Sigmoid colon (tissue), 6 donors: ENCODE measurements at regions not wholly inside any gene's neighbourhood (a gene's known extent, or its start where the extent isn't known, plus 50 kb on each side); places are given as distances from the start of the nearest gene placed in this dataset.

Experiments
- DNase-seq: peaks from one replicate; pipeline ENCODE4 v3.0.0-alpha.2; 2019
- H3K27ac ChIP-seq, 4 donors: fragments of 200-600 bp; sonication (generic); one replicate each; pipeline ENCODE4 v1.5.1; 2016 to 2019; ENCODE audit warnings: mild to moderate bottlenecking in 1 of 4
- H3K27me3 ChIP-seq, 3 donors: fragments of 200-600 bp; sonication (generic); one replicate each; pipeline ENCODE4 v1.5.1; 2019; ENCODE audit warnings: mild to moderate bottlenecking in 1 of 3
- H3K36me3 ChIP-seq, 4 donors: fragments of 200-600 bp; sonication (generic); one replicate each; pipeline ENCODE4 v1.5.1; 2016 to 2019
- H3K4me1 ChIP-seq, 4 donors: fragments of 200-600 bp; sonication (generic); one replicate each; pipeline ENCODE4 v1.5.1; 2017 to 2019
- H3K4me3 ChIP-seq, 4 donors: fragments of 200-600 bp; sonication (generic); one replicate each; pipeline ENCODE4 v1.5.1; 2017 to 2019; ENCODE audit warnings: mild to moderate bottlenecking in 2 of 4, moderate library complexity in 1 of 4
- H3K9me3 ChIP-seq, 4 donors: fragments of 200-600 bp in 3 of 4; sonication (generic) in 3 of 4; one replicate each; pipeline versions ENCODE4 v1.5.1 to v1.6.1; 2013 to 2019
- EP300 ChIP-seq, 4 donors: sonication (generic); formaldehyde crosslinking; IDR thresholded peaks; one replicate each; pipeline ENCODE4 v1.6.1; 2017; ENCODE audit warnings: antibody characterized with exemption in 4 of 4
- POLR2A ChIP-seq, 2 donors: fragments of 450-650 bp; IDR thresholded peaks; one replicate each; pipeline ENCODE4 v1.6.1; 2016; ENCODE audit warnings: antibody characterized with exemption in 2 of 2, mild to moderate bottlenecking in 2 of 2, moderate library complexity in 2 of 2
- POLR2AphosphoS5 ChIP-seq, 4 donors: sonication (generic); formaldehyde crosslinking; IDR thresholded peaks; one replicate each; pipeline ENCODE4 v1.6.1; 2017; ENCODE audit warnings: antibody characterized with exemption in 4 of 4
- WGBS, 2 donors: extraction: QIAGEN DNeasy Blood & Tissue Kit; methylation state at CpG; one replicate each; pipeline ENCODE4 v1.1.7; 2013; 5-methylcytosine and 5-hydroxymethylcytosine counted together
- intact Hi-C: fragments of 100-400 bp; cut with DNase I; formaldehyde crosslinking; loops from one replicate; pipeline ENCODE4 v1.15.1; 2023
- TF ChIP-seq, protein P1 (sequence below), 4 experiments: fragments of 450-650 bp in 3 of 4; fragments of 200-600 bp in 1 of 4; IDR thresholded peaks; one replicate each; pipeline ENCODE4 v1.5.1; 2016 to 2019; ENCODE audit warnings: antibody characterized with exemption in 4 of 4, mild to moderate bottlenecking in 3 of 4, moderate library complexity in 2 of 4
- donor health status: healthy with polysubstance abuse.
- donor health status: healthy.

DNA sequence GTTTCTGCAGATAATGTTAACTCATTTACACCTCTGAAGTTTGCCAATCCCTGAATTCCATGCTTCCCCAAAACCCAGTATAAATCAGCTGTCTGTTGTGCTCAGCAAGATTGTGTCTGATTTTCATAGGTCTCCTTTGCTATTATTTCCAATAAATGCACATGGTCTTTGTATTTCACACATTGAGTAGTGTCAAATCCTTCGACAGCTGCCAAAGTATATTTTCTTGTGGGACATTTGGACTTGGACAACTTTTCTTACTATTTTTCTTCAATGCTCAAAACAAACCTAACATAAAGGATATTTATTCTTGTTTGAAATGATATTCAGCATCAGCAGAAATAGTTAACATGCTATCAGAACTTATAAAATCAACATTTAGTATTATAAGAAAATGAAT lies 406.1 kb upstream of the OR4E1 start:
- H3K36me3 ChIP-seq = no peaks in the 10 kb centered on the region
- H3K9me3 ChIP-seq = no peaks in the 10 kb centered on the region
- no peak overlapping the region for H3K27ac ChIP-seq
- intact Hi-C loops = no loop called here
- H3K4me1 ChIP-seq = peaks cover 0 to 4% (median 0%) of the 10 kb centered on the region in 4 donors
- H3K27me3 ChIP-seq = no peaks in the 10 kb centered on the region
- H3K4me3 ChIP-seq = no peak overlapping the region
- no peak for TF ChIP-seq POLR2AphosphoS5 (IDR thresholded peaks at IDR 0.05)
- TF ChIP-seq, protein P1, sequence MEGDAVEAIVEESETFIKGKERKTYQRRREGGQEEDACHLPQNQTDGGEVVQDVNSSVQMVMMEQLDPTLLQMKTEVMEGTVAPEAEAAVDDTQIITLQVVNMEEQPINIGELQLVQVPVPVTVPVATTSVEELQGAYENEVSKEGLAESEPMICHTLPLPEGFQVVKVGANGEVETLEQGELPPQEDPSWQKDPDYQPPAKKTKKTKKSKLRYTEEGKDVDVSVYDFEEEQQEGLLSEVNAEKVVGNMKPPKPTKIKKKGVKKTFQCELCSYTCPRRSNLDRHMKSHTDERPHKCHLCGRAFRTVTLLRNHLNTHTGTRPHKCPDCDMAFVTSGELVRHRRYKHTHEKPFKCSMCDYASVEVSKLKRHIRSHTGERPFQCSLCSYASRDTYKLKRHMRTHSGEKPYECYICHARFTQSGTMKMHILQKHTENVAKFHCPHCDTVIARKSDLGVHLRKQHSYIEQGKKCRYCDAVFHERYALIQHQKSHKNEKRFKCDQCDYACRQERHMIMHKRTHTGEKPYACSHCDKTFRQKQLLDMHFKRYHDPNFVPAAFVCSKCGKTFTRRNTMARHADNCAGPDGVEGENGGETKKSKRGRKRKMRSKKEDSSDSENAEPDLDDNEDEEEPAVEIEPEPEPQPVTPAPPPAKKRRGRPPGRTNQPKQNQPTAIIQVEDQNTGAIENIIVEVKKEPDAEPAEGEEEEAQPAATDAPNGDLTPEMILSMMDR (IDR thresholded peaks at IDR 0.05) = no peak
- no peak for TF ChIP-seq EP300 (IDR thresholded peaks at IDR 0.05)
- no peak for TF ChIP-seq POLR2A (IDR thresholded peaks at IDR 0.05)
- no peak for DNase-seq
- WGBS, 2 donors = 87 to 95% methylated on average over 1 of the region's 1 CpG

GRCh38 chr14:22073801-22074200 lies 400.2 kb upstream of the OR4E1 start:
- peaks cover 0 to 4% (median 0%) of the 10 kb centered on the region in 4 donors for H3K9me3 ChIP-seq
- intact Hi-C loops = no loop called here
- no peak overlapping the region for H3K27ac ChIP-seq
- no peak for DNase-seq
- peaks cover 0 to 13% (median 4%) of the 10 kb centered on the region in 4 donors for H3K4me1 ChIP-seq
- no peaks in the 10 kb centered on the region for H3K36me3 ChIP-seq
- TF ChIP-seq, protein P1 (IDR thresholded peaks at IDR 0.05) = no peak
- TF ChIP-seq POLR2A (IDR thresholded peaks at IDR 0.05) (no peak), POLR2AphosphoS5 (IDR thresholded peaks at IDR 0.05) (no peak), EP300 (IDR thresholded peaks at IDR 0.05) (no peak)
- no peak overlapping the region for H3K4me3 ChIP-seq
- H3K27me3 ChIP-seq = no peaks in the 10 kb centered on the region

DNA sequence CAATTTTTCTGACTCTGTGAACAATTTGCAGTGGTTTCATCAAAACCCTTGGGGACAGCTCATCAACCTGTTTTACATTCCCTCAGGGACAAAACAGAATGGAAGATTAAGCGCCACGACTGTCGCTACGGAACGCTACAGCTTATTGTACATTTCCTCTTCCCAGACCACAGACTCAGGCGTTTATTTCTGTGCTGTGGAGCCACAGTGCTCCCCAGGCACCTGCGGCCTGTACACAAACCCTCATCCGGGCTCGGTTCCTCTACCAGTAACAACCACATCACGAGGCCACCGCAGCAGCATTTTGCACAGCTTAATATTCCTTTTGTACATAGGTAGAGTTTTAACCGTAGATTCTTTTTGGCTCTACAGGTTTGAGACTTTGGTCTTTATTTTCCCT lies 397.4 kb upstream of the OR4E1 start:
- Histone ChIP-seq H3K4me3 (no peak overlapping the region), H3K27me3 (no peaks in the 10 kb centered on the region), H3K9me3 (peaks cover 0 to 4% (median 0%) of the 10 kb centered on the region in 4 donors), H3K27ac (no peak overlapping the region), H3K36me3 (no peaks in the 10 kb centered on the region), H3K4me1 (peaks cover 0 to 13% (median 4%) of the 10 kb centered on the region in 4 donors)
- intact Hi-C loops = no loop called here
- no peak for DNase-seq
- WGBS, 2 donors = 47 to 84% methylated on average over 12 of the region's 12 CpGs
- no peak for TF ChIP-seq POLR2A (IDR thresholded peaks at IDR 0.05)
- no peak for TF ChIP-seq POLR2AphosphoS5 (IDR thresholded peaks at IDR 0.05)
- no peak for TF ChIP-seq EP300 (IDR thresholded peaks at IDR 0.05)
- TF ChIP-seq, protein P1 (IDR thresholded peaks at IDR 0.05) = no peak

GRCh38 chr14:22070119-22070982 lies 396.7 kb upstream of the OR4E1 start:
- Histone ChIP-seq H3K27ac (no peak overlapping the region), H3K36me3 (no peaks in the 10 kb centered on the region), H3K9me3 (peaks cover 0 to 4% (median 0%) of the 10 kb centered on the region in 4 donors), H3K4me1 (peaks cover 0 to 9% (median 4%) of the 10 kb centered on the region in 4 donors), H3K27me3 (no peaks in the 10 kb centered on the region), H3K4me3 (peak overlapping the region in 2 of 4 donors; percentile 19 to 36)
- intact Hi-C loops = no loop called here
- no peak for TF ChIP-seq EP300 (IDR thresholded peaks at IDR 0.05)
- no peak for TF ChIP-seq POLR2AphosphoS5 (IDR thresholded peaks at IDR 0.05)
- TF ChIP-seq POLR2A (IDR thresholded peaks at IDR 0.05) = no peak
- TF ChIP-seq, protein P1 (IDR thresholded peaks at IDR 0.05) = no peak
- DNase-seq = no peak
- 4 to 5% methylated on average over 12 of the region's 12 CpGs for WGBS, 2 donors
